ENCODE measurements at regions not wholly inside any gene's neighbourhood (a gene's known extent, or its start where the extent isn't known, plus 50 kb on each side); places are given as distances from the start of the nearest gene placed in this dataset.

- DNase-seq, result no peak
These were observed 2011.5 kb upstream of the PCDH20 start for GRCh38 chr13:63427170-63427569.

GRCh38 chr13:63425131-63425530 lies 2009.5 kb upstream of the PCDH20 start:
- no peak for DNase-seq

GRCh38 chr13:63421123-63421522 lies 2005.5 kb upstream of the PCDH20 start:
- DNase-seq, result no peak

GRCh38 chr13:63420685-63421084 lies 2005.0 kb upstream of the PCDH20 start:
- DNase-seq, result no peak

GRCh38 chr13:63414247-63414646 lies 1998.6 kb upstream of the PCDH20 start:
- no peak for DNase-seq

GRCh38 chr13:63409791-63410351 lies 1994.2 kb upstream of the PCDH20 start:
- DNase-seq, result no peak

GRCh38 chr13:63408331-63409189 lies 1992.9 kb upstream of the PCDH20 start:
- no peak for DNase-seq

GRCh38 chr13:63403733-63404132 lies 1988.1 kb upstream of the PCDH20 start:
- no peak for DNase-seq

GRCh38 chr13:63396746-63397145 lies 1981.1 kb upstream of the PCDH20 start:
- DNase-seq, result no peak

GRCh38 chr13:63393112-63393511 lies 1977.5 kb upstream of the PCDH20 start:
- no peak for DNase-seq

GRCh38 chr13:63389756-63390155 lies 1974.1 kb upstream of the PCDH20 start:
- no peak for DNase-seq

GRCh38 chr13:63381078-63381859 lies 1965.6 kb upstream of the PCDH20 start:
- DNase-seq, result no peak

- DNase-seq, result no peak
These were observed 1962.3 kb upstream of the PCDH20 start for GRCh38 chr13:63377986-63378385.

GRCh38 chr13:63370101-63370500 lies 1954.5 kb upstream of the PCDH20 start:
- DNase-seq, result no peak

GRCh38 chr13:63367522-63368198 lies 1952.0 kb upstream of the PCDH20 start:
- DNase-seq, result no peak

- no peak for DNase-seq
These were observed 1948.5 kb upstream of the PCDH20 start for GRCh38 chr13:63364159-63364558.

GRCh38 chr13:63351533-63351932 lies 1935.9 kb upstream of the PCDH20 start:
- no peak for DNase-seq

- no peak for DNase-seq
These were observed 1935.4 kb upstream of the PCDH20 start for GRCh38 chr13:63351081-63351480.

GRCh38 chr13:63345835-63346234 lies 1930.2 kb upstream of the PCDH20 start:
- no peak for DNase-seq

- no peak for DNase-seq
These were observed 1929.1 kb upstream of the PCDH20 start for GRCh38 chr13:63344711-63345110.

GRCh38 chr13:63337921-63338320 lies 1922.3 kb upstream of the PCDH20 start:
- DNase-seq, result no peak

GRCh38 chr13:63337041-63337440 lies 1921.4 kb upstream of the PCDH20 start:
- no peak for DNase-seq

- DNase-seq, result no peak
These were observed 1920.9 kb upstream of the PCDH20 start for GRCh38 chr13:63336549-63336948.
